ENCODE measurements at regions not wholly inside any gene's neighbourhood (a gene's known extent, or its start where the extent isn't known, plus 50 kb on each side); places are given as distances from the start of the nearest gene placed in this dataset.
"Not testable (repeated sequence)": the region's sequence is repeated elsewhere in the genome, so short reads cannot be mapped to it uniquely, and the experiment has no call there.

DNA sequence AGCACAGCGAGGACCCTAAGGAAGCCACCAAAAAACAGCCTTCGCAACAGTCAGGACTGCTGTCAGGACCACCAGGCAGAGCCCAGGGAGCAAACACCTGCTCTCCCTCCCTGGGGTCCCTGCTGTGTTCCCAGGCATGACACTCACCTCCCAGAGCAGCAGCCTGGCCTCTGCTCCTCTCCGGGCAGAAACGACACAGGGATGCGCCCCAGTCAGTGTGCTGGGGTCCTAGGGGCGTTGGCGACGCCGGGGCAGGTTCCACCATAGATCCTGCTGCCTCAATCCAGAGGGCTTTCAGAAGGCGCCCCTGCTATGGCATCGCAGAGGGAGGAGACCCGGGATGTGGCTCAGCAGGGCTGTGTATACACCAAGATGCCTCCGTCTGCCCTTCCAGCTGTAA, 169.7 kb upstream of the FOXD4L5 start:
- in situ Hi-C loops (cut with MboI; ENCODE audit: low sequenced_read_pairs in 4 of 4); intact Hi-C loops (cut with DNase I; ENCODE audit: low total_unique reads): not testable (repeated sequence)

DNA sequence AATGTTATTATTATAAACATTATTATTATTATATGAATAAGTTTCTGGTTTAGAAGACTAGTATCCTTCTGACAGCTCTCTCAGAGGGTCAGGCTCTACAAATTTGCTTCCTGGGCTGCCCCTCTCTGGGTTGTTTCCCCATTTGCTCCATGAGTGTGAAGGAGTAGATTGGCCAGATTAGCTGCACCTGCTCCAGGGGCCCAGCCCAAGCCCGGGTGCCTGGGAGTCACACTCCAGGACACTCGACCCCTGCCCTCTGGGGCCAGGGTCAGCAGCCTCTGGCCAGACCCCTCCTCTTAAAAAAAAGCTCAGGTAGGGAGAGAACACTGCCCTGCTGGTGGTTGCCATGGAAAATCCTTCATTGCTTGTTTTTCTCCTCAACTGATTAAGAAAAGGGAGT, 169.0 kb upstream of the FOXD4L5 start:
- H3K4me1 ChIP-seq; ATAC-seq; H3K9me3 ChIP-seq; H3K27me3 ChIP-seq; DNase-seq; in situ Hi-C loops (cut with MboI; ENCODE audit: low sequenced_read_pairs in 4 of 4); H3K36me3 ChIP-seq; intact Hi-C loops (cut with DNase I; ENCODE audit: low total_unique reads); H3K27ac ChIP-seq; H3K4me3 ChIP-seq: not testable (repeated sequence)

More for the DNA sequence above, 169.7 kb upstream of the FOXD4L5 start:
- not testable (repeated sequence) for H3K36me3 ChIP-seq, ATAC-seq, H3K4me1 ChIP-seq, H3K27ac ChIP-seq, H3K4me3 ChIP-seq, H3K9me3 ChIP-seq, H3K27me3 ChIP-seq, DNase-seq

DNA sequence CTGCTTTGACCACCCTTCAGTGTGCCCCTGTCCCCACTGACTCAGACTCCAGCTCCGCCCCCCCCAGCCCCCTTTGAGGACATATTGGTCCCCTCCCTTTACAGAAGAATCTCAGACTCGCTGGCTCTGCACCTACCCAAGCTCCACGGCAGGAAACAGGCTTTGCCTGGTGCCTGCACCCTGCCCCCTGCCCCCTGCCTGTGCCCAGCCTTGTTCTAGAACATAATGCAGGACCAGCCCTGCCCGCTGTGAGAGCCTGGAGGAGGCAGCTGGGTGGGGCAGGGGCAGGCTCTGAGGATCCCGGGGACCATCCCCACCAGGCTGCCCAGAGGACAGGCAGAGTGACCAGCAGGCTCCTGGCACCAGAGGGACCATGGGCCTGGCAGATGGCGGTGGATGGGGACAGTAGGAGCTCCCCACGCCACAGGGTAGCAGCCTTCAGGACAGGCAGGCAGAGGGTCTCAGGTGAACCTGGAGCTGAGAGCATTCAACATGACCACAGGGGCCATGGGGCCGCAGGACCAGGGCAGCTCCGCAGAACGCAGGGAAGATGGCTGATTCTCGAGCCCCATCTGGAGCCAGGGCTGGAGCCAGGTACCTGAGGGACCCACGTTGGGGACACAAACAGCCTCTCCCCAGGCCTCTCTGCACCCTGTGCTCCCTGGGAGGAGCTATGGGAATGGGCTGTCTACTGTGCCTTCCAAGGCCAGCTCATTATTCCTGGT, 165.0 kb upstream of the FOXD4L5 start:
- DNase-seq; in situ Hi-C loops (cut with MboI; ENCODE audit: low sequenced_read_pairs in 4 of 4); ATAC-seq; H3K4me3 ChIP-seq; H3K4me1 ChIP-seq; H3K9me3 ChIP-seq; intact Hi-C loops (cut with DNase I; ENCODE audit: low total_unique reads); H3K36me3 ChIP-seq; H3K27me3 ChIP-seq; H3K27ac ChIP-seq: not testable (repeated sequence)

DNA sequence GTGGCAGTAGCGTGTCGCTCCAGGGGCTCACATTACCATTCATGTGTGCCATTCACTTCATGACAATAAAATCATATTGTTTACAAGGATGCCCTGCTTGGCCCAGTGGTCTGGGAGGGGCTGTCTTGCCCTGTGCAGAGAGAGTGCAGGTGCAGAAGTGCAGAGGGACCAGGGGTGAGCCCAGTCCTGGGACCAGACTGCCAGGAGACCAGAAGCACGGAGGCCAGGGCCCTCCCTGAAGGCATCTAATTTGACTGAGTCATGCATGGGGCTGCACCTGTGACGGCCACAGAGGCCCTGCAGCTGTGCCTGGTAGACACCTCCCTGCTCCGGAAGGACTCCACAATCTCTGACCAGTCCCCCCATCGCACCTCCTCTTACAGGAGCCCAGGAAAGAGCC, 164.4 kb upstream of the FOXD4L5 start:
- H3K4me3 ChIP-seq, result no peak overlapping the region
- in situ Hi-C loops (cut with MboI; ENCODE audit: low sequenced_read_pairs in 4 of 4) (no loop called here), intact Hi-C loops (cut with DNase I; ENCODE audit: low total_unique reads) (no loop called here)
- no peaks in the 10 kb centered on the region for H3K36me3 ChIP-seq
- DNase-seq (no peak), ATAC-seq (no peak)
- no peak overlapping the region for H3K27ac ChIP-seq
- no peaks in the 10 kb centered on the region for H3K27me3 ChIP-seq
- H3K4me1 ChIP-seq, result no peaks in the 10 kb centered on the region
- TF ChIP-seq CTCF (IDR thresholded peaks at IDR 0.05 in 4 of 5, conservative IDR thresholded peaks at IDR 0.05 in 1 of 5) (no peak), POLR2A (IDR thresholded peaks at IDR 0.05) (no peak)
- H3K9me3 ChIP-seq, result no peaks in the 10 kb centered on the region

GRCh38 chr9:65447146-65447545, 162.1 kb upstream of the FOXD4L5 start:
- DNase-seq; H3K27me3 ChIP-seq; H3K36me3 ChIP-seq; in situ Hi-C loops (cut with MboI; ENCODE audit: low sequenced_read_pairs in 4 of 4); H3K4me3 ChIP-seq; H3K9me3 ChIP-seq; intact Hi-C loops (cut with DNase I; ENCODE audit: low total_unique reads); H3K27ac ChIP-seq; H3K4me1 ChIP-seq; ATAC-seq: not testable (repeated sequence)

- ATAC-seq; H3K36me3 ChIP-seq; H3K9me3 ChIP-seq; H3K4me3 ChIP-seq; in situ Hi-C loops (cut with MboI; ENCODE audit: low sequenced_read_pairs in 4 of 4); H3K4me1 ChIP-seq; intact Hi-C loops (cut with DNase I; ENCODE audit: low total_unique reads); H3K27ac ChIP-seq; DNase-seq; H3K27me3 ChIP-seq: not testable (repeated sequence)
These were observed 161.0 kb upstream of the FOXD4L5 start for GRCh38 chr9:65445991-65446390.

DNA sequence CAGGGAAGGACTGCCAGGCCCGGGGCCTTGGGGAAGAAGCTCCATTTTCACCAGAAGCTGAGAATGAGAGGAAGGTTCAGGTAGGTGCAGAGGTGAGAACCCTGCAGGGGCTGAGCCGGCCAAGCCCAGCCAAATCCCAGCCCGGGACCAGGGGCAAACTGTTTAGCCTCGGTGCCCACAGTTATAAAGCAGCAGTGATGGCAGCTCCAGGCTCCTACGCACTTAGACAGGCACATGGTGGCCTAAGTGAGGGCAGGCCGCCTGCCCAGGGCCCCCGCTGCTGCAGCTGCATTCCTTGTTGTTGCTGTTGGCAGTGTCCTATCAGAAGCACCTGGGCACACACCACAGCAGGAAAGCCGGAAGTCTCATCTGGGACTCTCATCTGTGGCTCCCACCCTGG, 159.9 kb upstream of the FOXD4L5 start:
- Histone ChIP-seq H3K9me3 (no peaks in the 10 kb centered on the region), H3K4me1 (no peaks in the 10 kb centered on the region), H3K36me3 (no peaks in the 10 kb centered on the region), H3K27ac (no peak overlapping the region), H3K27me3 (no peaks in the 10 kb centered on the region), H3K4me3 (no peak overlapping the region)
- DNase-seq (no peak), ATAC-seq (no peak)
- intact Hi-C loops (cut with DNase I; ENCODE audit: low total_unique reads) (no loop called here), in situ Hi-C loops (cut with MboI; ENCODE audit: low sequenced_read_pairs in 4 of 4) (no loop called here)
- TF ChIP-seq CTCF (IDR thresholded peaks at IDR 0.05 in 4 of 5, conservative IDR thresholded peaks at IDR 0.05 in 1 of 5) (no peak), POLR2A (IDR thresholded peaks at IDR 0.05) (no peak)

DNA sequence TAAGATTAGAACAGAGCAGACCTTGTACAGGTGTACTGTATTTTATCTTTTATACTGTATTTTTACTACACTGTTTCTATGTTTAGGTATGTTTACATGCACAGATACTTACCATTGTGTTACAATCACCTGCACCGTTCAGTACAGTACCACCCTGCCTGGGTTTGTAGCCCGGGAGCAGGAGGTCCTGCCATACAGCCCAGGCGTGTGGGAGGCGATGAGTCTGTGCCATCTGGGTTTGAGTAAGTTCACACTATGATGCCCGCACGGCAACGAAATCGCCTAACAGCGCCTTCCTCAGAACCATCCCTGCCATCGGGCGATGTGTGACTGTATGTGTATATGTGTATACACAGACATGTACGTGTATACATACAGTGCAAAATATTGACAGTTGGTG, 157.1 kb upstream of the FOXD4L5 start:
- in situ Hi-C loops (cut with MboI; ENCODE audit: low sequenced_read_pairs in 4 of 4); H3K9me3 ChIP-seq; H3K27me3 ChIP-seq; H3K4me1 ChIP-seq; H3K27ac ChIP-seq; H3K36me3 ChIP-seq; intact Hi-C loops (cut with DNase I; ENCODE audit: low total_unique reads); ATAC-seq; DNase-seq; H3K4me3 ChIP-seq: not testable (repeated sequence)

- DNase-seq; H3K4me1 ChIP-seq; H3K9me3 ChIP-seq; H3K27me3 ChIP-seq; H3K27ac ChIP-seq; H3K4me3 ChIP-seq; in situ Hi-C loops (cut with MboI; ENCODE audit: low sequenced_read_pairs in 4 of 4); H3K36me3 ChIP-seq; intact Hi-C loops (cut with DNase I; ENCODE audit: low total_unique reads); ATAC-seq: not testable (repeated sequence)
These were observed 156.4 kb upstream of the FOXD4L5 start for GRCh38 chr9:65441324-65441920.

All from gastrocnemius medialis (tissue), 4 donors.